Tibial nerve (tissue), 3 donors: ENCODE measurements at regions not wholly inside any gene's neighbourhood (a gene's known extent, or its start where the extent isn't known, plus 50 kb on each side); places are given as distances from the start of the nearest gene placed in this dataset.

Experiments used
- POLR2A ChIP-seq, 2 donors: fragments of 450-650 bp; IDR thresholded peaks; one replicate each; pipeline ENCODE4 v1.6.1; 2017; ENCODE audit warnings: antibody characterized with exemption in 2 of 2, mild to moderate bottlenecking in 2 of 2, moderate library complexity in 2 of 2
- TF ChIP-seq, protein P1 (sequence below), 5 experiments: fragments of 200-600 bp in 3 of 5; fragments of 450-650 bp in 2 of 5; sonication (generic) in 3 of 5; IDR thresholded peaks; one replicate each; pipeline ENCODE4 v1.5.1; 2016 to 2019; ENCODE audit warnings: antibody characterized with exemption in 5 of 5, mild to moderate bottlenecking in 3 of 5, moderate library complexity in 2 of 5

DNA sequence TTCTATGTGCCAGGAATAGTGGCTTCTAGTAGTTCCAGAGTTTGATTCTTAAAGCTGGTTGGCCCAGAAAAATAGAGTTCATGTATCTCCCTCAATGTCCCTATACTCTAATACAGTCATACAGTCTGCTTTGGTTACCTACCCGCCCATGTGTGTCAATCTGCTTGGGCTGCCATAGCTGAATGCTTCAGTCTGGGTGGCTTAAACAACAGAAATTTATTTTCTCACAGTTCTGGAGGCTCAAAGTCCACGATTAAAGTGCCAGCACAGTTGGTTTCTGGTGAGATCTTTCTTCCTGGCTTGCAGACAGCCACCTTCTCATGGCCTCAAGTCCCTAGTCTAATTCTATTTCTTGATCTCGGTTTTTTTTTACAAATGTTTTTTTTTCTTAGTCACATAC, 1739.0 kb downstream of the MAT2B start:
- no peak for TF ChIP-seq POLR2A (IDR thresholded peaks at IDR 0.05)
- TF ChIP-seq, protein P1, sequence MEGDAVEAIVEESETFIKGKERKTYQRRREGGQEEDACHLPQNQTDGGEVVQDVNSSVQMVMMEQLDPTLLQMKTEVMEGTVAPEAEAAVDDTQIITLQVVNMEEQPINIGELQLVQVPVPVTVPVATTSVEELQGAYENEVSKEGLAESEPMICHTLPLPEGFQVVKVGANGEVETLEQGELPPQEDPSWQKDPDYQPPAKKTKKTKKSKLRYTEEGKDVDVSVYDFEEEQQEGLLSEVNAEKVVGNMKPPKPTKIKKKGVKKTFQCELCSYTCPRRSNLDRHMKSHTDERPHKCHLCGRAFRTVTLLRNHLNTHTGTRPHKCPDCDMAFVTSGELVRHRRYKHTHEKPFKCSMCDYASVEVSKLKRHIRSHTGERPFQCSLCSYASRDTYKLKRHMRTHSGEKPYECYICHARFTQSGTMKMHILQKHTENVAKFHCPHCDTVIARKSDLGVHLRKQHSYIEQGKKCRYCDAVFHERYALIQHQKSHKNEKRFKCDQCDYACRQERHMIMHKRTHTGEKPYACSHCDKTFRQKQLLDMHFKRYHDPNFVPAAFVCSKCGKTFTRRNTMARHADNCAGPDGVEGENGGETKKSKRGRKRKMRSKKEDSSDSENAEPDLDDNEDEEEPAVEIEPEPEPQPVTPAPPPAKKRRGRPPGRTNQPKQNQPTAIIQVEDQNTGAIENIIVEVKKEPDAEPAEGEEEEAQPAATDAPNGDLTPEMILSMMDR (IDR thresholded peaks at IDR 0.05): no peak
